ENCODE measurements at regions not wholly inside any gene's neighbourhood (a gene's known extent, or its start where the extent isn't known, plus 50 kb on each side); places are given as distances from the start of the nearest gene placed in this dataset.

DNA sequence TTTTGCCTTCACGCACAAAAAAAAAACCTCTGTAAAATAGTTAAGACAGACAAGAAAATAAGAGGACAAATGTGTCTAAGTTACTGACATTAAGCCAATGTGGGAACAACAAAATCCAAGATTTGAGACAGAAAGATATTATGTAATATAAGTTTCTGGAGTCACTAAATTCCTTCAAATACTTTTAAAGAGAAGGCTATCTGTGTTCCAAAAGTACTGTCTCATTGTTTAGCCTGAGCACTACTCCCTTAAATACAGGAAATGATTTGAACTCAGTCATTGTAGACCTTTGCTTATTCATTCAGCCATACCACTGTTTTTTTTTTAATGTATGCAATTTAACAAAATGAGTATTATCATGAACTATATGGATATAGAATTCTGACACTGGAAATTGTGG lies 82.7 kb upstream of the KITLG start:
- DNase-seq: no peak

DNA sequence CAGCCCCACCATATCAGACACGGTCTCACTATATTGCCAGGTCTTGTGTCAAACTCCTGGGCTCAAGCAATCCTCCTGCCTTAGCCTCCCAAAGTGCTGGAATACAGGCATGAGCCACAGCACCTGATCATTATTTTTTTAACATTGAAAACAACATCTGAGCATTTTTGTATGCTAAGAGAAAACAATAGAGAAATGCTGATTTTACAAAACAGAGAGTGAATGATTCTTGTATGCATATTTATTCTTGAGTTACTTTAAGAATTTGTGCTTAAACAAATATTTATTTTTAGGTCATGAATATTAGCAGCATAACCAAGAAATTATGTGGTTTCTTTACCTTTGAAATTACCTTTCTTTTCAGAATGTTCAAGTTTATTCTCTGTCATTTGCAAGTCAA lies 81.8 kb upstream of the KITLG start:
- DNase-seq: no peak

DNA sequence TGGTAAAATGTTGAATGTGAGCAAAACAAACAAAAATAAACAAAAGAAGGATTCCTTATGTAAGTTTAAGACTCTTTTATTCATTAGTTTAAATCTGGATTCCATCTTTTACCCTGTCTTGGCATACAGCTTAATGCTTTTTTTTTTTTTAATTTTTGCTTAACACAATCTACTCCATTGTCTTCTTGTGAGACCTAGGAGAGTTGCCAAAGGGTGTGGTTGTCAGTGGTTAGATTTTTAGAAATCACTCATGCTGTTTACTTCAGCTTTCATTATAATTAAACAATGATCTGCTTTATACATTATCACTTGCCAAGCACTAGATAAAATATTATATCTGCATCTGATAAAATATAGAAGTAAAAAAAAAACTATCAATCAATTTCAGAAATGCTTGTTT lies 77.7 kb upstream of the KITLG start:
- no peak for DNase-seq

DNA sequence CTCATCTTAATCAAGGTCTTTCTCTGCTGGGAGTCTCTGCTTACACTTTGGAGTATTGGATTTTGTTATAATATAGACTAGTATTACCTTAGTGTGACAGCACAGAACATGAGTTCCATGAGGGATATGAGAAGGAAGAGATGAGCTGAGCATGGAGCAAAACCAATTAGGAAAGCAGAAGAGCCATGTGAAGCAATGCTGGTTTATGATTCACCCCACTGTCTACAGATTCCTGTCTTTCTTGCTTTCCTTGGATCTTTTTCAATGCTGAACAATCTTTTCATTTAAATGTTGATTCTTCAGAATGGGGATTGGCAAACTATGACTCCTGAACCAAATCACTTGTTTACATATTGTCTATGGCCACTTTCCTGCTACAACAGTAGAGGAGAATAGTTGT lies 70.4 kb upstream of the KITLG start:
- no peak for DNase-seq

DNA sequence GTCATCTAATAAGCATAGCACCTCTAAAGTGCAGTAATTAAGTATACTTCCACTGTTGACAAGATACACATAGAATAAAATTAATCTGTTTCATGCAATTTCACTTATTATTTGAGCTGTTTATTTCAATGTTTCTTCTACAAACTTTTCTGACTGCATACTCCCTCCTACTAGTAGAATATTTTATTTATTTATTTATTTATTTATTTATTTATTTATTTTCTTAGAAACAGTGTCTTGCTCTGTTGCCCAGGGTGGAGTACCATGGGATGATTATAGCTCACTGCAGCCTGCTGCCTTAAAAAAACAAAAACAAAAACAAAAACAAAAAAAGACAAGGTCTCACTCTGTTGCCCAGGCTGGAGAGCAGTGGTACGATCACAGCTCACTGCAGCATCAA lies 68.4 kb upstream of the KITLG start:
- DNase-seq: no peak

DNA sequence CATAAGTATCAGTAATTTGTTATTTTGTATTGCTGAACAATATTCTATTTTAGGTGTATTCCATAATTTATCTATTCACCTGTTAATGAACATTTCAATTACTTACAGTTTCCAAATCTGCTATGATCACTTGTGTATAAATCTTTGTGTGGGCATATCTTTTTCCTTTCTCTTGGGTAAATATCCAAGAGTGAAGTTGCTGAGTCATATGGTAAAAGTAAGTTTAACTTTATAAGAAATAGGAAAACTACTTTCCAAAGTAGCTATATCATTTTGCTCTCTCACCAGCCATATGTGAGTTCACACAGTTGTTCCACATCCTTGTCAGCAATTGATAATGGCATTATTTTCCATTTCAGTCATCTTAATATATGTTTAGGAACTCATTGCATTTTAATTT lies 66.6 kb upstream of the KITLG start:
- no peak for DNase-seq

DNA sequence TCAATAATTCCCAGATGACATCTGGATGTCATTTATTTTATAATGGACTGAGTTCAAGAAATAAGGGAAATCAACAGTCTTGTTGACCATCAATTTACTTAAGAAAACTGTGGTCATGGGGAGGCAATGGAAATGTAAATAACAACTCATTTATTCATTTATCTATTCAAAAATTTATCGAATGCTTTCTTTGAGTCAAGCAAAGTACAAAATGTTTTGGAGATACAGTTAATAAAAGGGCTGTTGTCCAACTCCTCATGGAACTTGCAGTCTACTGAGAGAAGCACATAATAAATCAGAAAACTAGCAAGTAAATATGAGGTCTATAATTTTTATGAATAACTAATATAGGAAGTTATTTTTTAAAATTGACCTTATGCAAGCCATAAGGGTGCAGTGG lies 65.5 kb upstream of the KITLG start:
- DNase-seq: no peak

DNA sequence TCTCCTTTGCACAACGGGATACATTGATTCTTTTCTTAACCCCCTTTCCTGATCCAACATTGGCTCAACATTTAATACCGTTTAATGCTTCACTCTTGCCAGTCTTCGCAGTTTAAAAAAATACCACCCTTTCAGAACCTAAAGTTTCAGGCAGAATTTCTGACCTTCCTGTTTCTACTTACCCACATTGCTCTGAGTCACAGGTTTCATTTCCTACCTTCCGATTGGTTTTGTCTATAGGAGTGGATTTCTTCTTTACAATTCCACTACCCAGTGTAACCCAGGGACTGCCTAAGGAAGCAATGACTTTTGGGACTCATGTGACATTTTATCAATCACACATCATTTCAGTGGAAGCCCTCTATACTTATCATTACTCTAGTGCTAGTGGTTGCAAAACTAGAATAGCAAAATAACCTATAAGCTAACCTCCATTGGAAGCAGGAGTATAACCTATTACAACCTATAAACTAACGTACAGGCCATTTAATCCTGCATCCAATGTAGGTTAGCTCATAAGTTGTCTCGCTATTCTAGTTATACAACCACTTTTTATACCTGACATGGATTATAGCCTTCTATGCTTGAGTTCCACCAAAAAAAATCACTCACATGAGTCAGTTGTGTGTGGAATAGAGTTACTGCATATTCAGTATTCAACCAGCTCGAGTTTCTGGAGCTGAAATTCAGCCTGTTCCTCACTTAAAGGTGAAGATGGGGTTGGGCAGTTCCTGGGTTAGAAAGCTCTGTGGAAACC lies 64.9 kb upstream of the KITLG start:
- no peak for DNase-seq

DNA sequence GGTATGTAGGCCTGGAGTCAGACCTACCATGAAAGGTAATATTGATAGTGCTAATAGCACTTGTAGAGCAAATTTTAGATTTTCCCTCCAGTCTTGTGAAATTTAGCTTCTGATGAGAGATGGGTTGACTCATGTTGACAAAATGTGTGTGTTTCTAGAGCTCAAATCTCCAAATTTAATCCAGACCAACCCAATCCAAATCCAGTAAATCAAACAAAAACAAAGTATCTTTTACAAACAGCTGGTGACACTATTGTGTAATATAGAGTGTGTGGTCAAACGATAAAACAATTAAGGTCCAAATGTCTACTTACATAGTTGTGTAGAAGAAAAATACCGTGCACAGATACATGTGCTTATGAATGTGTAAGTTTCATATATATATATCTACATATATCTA lies 63.4 kb upstream of the KITLG start:
- DNase-seq: no peak

DNA sequence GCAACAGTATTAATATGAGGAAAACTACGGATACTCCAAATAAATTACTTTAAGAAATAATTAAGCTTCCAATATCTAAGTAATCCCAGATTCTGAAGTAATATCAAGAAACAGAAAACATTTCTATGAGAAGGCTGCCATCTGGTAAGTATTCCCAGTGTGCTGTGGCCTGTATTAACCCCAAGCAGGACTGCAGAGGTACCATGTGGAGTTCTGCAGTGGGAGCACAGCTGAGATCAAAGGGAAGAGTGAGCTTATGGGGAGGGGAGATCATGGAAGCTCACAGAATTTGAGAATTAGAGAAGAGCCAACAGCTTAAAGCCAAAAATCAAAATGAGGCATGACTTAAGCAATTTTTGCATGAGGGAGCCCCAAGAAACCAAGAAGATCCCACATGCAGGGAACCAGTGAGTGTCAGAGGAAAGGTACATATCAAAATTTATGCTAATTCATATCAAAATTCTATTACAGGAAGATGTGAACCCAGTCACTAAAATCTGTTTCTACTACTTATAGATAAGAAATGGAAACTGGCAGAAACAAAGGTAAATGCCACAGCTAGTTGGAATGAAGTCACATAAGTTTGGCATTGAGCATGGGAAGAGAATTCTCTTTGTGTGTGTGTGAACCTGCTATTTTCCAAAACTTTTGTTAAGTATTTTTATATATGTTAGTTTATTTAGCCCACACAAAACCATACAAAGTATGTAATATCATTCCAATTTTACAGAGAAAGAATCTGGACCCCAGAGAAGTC lies 62.6 kb upstream of the KITLG start:
- DNase-seq: no peak

DNA sequence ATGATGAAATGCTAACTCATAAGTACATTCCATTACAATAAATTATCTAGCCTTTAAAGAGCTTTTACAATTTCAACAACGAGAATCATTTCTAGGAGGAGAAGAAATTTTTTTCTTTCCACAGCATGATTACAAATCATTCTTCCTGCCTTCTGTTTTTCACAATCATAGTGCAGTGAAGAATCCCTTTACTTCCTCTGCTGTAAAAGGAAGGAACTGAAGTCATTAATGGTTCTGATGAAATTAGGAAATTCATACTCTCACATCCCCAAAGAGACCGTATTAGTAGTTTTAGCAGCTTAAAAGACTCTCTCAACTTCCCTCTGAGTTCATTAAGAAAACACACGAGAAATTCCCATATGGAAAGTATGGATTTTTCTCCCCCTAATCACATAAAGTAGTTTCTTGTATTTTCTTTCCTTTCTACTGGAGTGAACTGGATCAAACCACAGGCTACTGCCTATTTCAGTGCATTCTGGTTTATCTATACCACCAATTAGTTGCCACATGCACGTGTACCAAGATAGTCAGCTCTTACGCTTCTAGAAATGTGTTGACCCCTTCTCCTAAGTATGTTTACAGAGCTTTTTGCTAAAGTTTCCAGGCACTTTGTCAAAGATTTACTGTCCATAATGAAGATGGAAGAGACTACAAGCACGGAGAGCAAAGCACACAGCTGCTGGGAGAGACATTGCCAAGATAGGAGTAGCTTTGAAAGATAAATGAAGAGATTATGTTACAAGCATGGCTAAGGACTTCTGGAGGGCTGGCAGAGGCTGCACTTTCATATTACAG lies 58.9 kb upstream of the KITLG start:
- no peak for DNase-seq

DNA sequence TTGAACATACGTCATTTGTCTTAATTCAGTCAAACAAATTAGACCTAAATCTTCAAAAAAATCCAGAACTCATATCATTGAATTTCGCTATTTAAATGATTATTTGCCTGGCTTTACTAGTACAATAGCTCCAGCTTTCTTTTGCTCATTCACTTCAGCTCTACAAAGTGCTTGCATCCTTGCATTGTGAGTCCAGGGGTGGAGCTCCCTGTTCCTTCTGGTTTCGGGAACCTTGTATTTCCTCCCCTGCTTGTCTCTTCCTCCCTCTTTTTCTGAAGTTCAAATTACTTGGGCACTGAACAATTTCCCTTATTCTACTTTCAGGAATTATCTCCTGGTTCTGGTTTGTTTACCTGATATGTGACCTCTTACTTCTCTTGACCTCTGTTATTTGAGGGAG lies 58.1 kb upstream of the KITLG start:
- no peak for DNase-seq

DNA sequence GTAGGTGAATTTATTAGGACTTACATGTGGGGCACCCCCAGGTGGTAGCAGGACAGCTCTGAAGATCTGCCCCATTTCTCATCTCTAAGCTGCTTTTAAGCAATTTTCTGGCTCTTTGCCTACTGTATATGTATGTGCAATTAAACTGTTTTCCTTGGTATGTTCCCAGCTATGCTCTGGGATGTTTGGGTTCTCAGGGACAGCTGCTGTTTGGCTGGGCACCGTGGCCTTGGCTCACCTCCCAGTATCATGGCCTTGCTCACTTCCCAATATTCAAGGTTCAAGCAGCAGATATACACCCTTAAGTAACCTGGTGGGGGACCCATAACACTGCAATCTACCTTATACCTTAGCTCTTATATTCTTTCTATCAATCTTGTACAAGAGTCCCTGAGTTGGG lies 53.7 kb upstream of the KITLG start:
- DNase-seq: no peak

DNA sequence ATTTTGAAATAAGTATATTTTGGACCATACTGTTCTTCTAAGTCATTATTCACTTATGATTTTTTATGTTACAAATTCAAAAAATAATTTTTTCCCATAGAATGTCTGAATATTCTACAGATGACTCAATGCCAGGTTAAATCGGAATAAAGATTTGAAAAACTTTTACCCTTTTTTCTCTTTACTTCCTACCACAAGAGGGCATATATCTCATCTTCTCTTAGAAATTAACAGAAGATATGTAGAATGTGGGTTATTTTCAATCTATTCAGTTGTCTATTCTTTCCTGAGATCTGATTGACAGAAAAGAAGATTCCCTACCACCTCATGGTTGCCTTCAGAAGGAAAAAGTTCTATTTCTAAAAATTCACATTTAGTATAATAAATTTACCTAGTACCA lies 53.0 kb upstream of the KITLG start:
- DNase-seq: no peak

DNA sequence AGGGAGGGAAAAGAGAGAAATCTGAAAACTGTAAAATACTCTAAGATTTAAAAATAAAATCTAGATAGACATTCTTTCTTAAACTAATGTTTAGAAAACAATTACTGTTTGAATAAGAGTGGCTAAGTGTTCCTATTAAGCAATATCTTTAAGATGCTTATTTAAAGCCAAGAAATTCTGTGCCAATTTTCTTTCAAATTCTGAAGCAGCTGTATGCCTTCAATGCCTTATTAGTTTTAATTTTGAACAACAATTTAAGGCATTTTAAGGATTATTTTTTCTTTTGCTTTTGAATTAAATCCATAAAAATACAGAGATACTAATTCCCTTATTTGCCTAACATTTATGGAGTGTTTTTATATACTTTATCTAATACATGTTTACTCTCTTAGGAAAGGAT lies 50.3 kb upstream of the KITLG start:
- DNase-seq: no peak

Measured in activated naive CD4-positive, alpha-beta T cell treated with anti-CD3 and anti-CD28 coated beads, Interleukin-2, amount 50 U/mL, for 16 hours (primary cell).